WERI-Rb-1 (cell line): ENCODE measurements at regions not wholly inside any gene's neighbourhood (a gene's known extent, or its start where the extent isn't known, plus 50 kb on each side); places are given as distances from the start of the nearest gene placed in this dataset.
"Not testable (repeated sequence)": the region's sequence is repeated elsewhere in the genome, so short reads cannot be mapped to it uniquely, and the experiment has no call there.

Experiments used
- DNase-seq: peaks from one replicate; pipeline ENCODE4 v3.0.0-alpha.2; 2020
- H3K27ac ChIP-seq: fragments of 250-450 bp; sonication (Bioruptor Pico); 2 replicates; pipeline ENCODE4 v1.5.1; 2020; ENCODE audit warnings: mild to moderate bottlenecking, moderate library complexity
- H3K27me3 ChIP-seq: fragments of 250-450 bp; sonication (Bioruptor Pico); 2 replicates; pipeline ENCODE4 v1.5.1; 2021; ENCODE audit warnings: mild to moderate bottlenecking, low read depth, moderate library complexity; ENCODE audit not compliant: insufficient read depth, severe bottlenecking
- H3K36me3 ChIP-seq: fragments of 250-450 bp; sonication (Bioruptor Pico); 2 replicates; pipeline ENCODE4 v1.5.1; 2020; ENCODE audit warnings: mild to moderate bottlenecking, moderate library complexity
- H3K4me3 ChIP-seq: 2 replicates; pipeline ENCODE4 v1.5.1; 2011; ENCODE audit warnings: low read depth, mild to moderate bottlenecking, control low read depth, low read length
- H3K9me3 ChIP-seq: fragments of 250-450 bp; sonication (Bioruptor Pico); 2 replicates; pipeline ENCODE4 v1.5.1; 2021; ENCODE audit warnings: mild to moderate bottlenecking, moderate library complexity; ENCODE audit not compliant: severe bottlenecking
- CTCF ChIP-seq: IDR thresholded peaks from 2 replicates; pipeline ENCODE4 v1.5.1; 2011; ENCODE audit warnings: low read depth, mild to moderate bottlenecking, control low read depth, inconsistent platforms, low read length

- no peak for DNase-seq
- Histone ChIP-seq H3K4me3 (no peak overlapping the region), H3K9me3 (no peaks in the 10 kb centered on the region), H3K27ac (no peak overlapping the region), H3K27me3 (no peaks in the 10 kb centered on the region), H3K36me3 (no peaks in the 10 kb centered on the region)
- TF ChIP-seq CTCF: no peak
These were observed 335.0 kb upstream of the GALNTL6 start for GRCh38 chr4:171478181-171478580.

GRCh38 chr4:171475111-171475510, 338.1 kb upstream of the GALNTL6 start:
- not testable (repeated sequence) for DNase-seq, H3K27ac ChIP-seq, H3K36me3 ChIP-seq, H3K4me3 ChIP-seq, H3K9me3 ChIP-seq, H3K27me3 ChIP-seq

- TF ChIP-seq CTCF: no peak
- H3K27me3 ChIP-seq: no peaks in the 10 kb centered on the region
- no peak overlapping the region for H3K4me3 ChIP-seq
- DNase-seq: no peak
- H3K27ac ChIP-seq: no peak overlapping the region
- no peaks in the 10 kb centered on the region for H3K9me3 ChIP-seq
- H3K36me3 ChIP-seq: no peaks in the 10 kb centered on the region
These were observed 340.0 kb upstream of the GALNTL6 start for GRCh38 chr4:171473155-171473554.

- H3K36me3 ChIP-seq: no peaks in the 10 kb centered on the region
- no peak overlapping the region for H3K4me3 ChIP-seq
- no peak for DNase-seq
- no peaks in the 10 kb centered on the region for H3K9me3 ChIP-seq
- no peak overlapping the region for H3K27ac ChIP-seq
- no peak for TF ChIP-seq CTCF
- H3K27me3 ChIP-seq: no peaks in the 10 kb centered on the region
These were observed 341.0 kb upstream of the GALNTL6 start for GRCh38 chr4:171472230-171472629.

- Histone ChIP-seq H3K9me3 (no peaks in the 10 kb centered on the region), H3K4me3 (no peak overlapping the region), H3K27ac (no peak overlapping the region), H3K36me3 (no peaks in the 10 kb centered on the region), H3K27me3 (no peaks in the 10 kb centered on the region)
- TF ChIP-seq CTCF: no peak
- DNase-seq: no peak
These were observed 348.7 kb upstream of the GALNTL6 start for GRCh38 chr4:171464499-171464898.

GRCh38 chr4:171461191-171461590, 352.0 kb upstream of the GALNTL6 start:
- Histone ChIP-seq H3K4me3 (no peak overlapping the region), H3K27me3 (no peaks in the 10 kb centered on the region), H3K9me3 (peaks cover 7% of the 10 kb centered on the region), H3K27ac (no peak overlapping the region), H3K36me3 (no peaks in the 10 kb centered on the region)
- TF ChIP-seq CTCF: no peak
- DNase-seq: no peak
